ENCODE measurements at regions not wholly inside any gene's neighbourhood (a gene's known extent, or its start where the extent isn't known, plus 50 kb on each side); places are given as distances from the start of the nearest gene placed in this dataset.
"Not testable (repeated sequence)": the region's sequence is repeated elsewhere in the genome, so short reads cannot be mapped to it uniquely, and the experiment has no call there.

DNA sequence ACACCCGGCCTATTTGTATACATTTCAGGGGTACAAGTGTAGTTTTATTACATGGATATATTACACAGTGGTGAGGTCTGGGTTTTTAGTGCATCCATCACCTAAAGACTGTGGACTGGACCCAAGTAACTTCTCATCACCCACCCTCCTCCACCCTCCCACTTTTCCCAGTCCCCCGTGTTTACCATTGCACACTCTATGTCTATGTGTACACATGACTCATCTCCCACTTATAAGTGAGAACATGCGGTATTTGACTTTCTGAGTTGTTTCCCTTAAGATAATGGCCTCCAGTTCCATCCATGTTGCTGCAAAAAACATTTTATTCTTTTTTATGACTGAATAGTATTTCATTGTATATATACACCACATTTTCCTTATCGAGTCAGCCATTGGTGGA, 98.9 kb upstream of the WAC start:
- ATAC-seq (no peak), DNase-seq (ENCODE audit: low spot score) (no peak)

DNA sequence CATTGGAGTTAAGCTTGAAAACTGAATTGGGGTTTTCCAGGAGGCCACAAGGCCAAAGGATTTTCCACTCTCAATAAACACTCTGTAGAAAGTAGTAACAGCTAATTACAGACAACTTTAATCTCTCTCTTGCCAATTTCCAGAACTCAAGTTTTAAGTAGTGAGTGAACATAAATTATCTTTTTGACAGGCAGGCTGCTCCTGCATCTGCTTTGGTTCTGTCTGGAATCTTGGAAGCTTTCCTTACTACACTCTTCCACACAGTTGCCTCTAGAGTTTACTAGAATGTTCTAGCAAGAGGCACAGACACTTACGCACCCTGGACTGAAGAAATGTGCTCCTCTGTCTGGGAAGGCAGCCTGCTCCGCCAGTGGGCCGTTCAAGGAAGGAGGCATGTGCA, 90.5 kb upstream of the WAC start:
- no peak for DNase-seq (ENCODE audit: low spot score)
- no peak for ATAC-seq

DNA sequence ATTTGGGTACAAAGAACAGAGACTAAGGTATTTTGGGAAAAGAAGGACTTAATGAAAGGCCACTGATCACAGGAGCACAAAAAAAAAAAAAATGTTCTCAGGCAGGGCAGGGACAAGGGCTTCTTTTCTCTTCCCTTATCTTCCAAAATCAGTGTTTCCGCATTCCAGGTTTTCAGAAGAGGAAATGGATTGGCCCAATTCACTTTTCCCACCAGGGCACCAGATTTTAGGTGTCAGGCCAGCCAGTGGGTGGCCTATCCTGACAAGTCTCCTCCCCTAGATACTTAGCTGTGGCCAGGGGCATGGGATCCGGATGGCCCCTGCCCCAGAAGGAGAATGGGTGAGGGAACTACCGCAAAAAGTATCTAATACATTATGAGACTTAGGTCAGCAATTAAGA, 88.9 kb upstream of the WAC start:
- DNase-seq (ENCODE audit: low spot score): no peak
- ATAC-seq: no peak

DNA sequence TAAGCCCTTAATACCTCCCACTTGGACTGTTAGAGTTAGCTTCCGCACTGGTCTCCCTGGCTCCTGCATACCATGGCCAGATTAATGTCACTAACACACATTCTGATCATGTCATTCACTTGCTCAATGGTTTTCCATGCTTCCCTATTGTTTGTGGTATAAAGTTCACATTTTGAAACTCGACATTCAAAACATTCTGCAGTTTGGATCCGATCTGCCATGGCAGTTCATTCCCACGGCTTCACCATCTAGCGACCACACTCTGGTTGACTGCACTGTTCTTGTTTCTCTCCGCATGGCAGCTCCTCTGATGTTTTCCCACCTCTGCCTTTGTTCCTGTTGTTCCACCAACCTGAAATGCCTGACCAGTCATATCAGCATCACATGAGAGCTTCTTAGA, 87.4 kb upstream of the WAC start:
- no peak for ATAC-seq
- DNase-seq (ENCODE audit: low spot score): no peak

DNA sequence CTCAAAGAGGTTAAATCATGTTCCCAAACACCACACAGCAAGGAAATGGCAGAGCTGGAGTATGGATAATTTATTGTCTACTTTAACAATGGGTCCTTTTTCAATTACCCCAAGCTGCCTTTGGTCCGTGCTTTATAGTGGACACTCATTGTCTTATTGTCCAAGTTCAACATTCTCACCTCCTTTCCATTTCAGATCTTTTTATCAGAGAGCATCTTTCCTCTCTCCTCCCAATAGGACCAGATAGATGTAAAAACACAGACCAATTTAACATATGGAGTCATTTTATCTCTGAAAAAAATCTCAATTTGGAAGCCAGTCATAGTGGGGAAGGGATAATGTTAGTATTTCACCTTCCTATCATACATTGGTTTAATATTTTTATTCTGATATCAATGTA, 83.5 kb upstream of the WAC start:
- DNase-seq (ENCODE audit: low spot score): no peak
- no peak for ATAC-seq

DNA sequence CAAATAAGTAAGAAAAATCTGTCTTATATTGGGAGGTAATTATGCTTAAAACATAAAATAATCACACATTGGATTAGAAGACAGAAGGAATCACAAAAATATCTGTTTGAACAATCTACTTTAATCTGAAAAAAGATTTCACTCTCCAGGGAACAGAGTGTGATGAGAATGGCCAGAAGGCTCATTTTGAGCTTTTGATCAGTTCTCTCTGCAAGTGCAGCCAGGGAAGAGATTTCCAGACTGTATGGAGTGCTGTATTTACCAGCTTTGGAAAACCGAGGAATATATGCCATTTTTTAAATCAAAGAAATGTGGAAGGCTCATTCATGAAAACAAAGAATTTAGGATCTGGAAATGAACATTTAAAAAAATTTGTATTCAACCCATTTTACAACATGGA, 83.0 kb upstream of the WAC start:
- no peak for ATAC-seq

DNA sequence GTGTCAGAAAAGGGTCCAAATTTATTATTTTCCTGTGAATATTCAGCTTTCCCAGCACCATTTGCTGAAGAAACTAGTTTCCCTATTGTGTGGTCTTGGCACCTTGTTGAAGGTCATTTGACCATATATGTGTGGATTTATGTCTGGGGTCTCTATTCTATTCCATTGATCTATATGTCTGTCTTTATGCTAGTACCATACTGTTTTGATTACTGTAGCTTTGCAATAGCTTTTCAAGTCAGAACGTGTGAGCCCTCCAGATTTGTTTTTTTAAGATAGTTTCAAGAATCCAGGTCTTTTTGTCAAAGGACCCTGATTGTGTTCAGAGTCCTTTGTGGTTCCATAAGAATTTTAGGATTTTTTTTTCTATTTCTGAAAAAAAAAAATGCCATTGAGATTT, 79.0 kb upstream of the WAC start:
- no peak for DNase-seq (ENCODE audit: low spot score)
- no peak for ATAC-seq

More for the DNA sequence above, 83.0 kb upstream of the WAC start:
- no peak for DNase-seq (ENCODE audit: low spot score)

DNA sequence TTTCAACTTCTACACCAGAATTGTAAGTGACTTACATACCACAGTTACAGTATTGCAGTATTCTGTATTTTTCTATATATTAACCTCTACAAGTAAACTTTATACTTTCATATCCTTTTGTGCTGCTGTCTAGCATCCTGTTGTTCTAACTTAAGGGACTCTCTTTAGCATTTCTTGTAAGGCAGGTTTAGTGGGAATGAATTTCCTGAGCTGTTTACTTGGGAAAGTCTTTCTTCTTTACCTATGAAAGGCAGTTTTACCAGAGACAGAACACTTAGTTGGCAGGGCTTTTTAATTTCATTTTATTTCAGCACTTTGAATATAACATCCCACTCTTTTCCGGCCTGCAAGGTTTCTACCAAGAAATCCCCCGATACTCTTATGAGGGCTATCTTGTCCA, 75.8 kb upstream of the WAC start:
- DNase-seq (ENCODE audit: low spot score) (no peak), ATAC-seq (no peak)

DNA sequence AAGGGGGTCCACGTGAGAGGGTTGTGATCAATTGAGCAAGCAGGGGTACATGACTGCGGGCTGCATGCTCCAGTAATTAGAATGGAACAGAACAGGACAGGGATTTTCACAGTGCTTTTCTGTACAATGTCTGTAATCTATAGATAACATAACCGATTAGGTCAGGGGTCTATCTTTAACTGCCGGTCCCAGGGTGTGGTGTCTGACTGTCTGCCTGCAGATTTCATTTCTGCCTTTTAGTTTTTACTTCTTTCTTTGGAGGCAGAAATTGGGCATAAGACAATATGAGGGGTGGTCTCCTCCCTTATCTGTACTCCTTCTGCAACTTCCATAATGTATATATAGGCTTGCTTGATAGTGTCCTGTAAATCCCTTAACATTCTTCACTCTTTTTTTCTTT, 75.0 kb upstream of the WAC start:
- DNase-seq (ENCODE audit: low spot score); ATAC-seq: not testable (repeated sequence)

DNA sequence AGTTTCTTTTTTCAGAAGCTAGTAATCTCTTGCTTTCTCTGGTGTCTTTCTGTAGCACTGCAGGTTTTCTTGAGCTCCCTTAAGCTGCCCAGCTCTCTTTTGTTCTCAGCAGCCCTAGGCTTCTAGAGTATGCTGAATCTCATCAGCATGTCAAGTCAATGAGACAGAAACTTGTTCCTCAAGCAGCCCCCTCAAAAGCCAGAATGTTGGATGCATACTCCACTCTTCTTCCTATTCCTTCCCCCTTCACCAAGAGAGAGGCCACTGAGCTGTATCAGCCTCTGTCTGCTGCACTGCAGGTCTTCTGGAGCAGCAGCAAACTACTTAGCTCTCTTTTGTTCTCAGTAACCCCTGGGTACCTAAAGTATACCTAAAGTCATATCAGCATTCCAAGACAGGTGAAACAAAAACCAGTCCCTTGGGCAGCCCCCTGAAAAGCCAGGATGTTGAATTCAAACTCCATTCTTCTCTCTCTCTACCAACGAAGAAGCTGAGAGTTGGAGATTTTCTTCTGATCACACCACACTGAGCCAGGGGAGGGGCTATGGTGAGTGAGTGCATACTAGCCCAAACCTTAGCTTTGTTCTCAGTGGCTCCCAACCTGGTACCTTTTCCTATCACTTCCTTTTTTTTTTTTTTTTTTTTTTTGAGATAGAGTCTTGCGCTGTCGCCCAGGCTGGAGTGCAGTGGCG, 73.3 kb upstream of the WAC start:
- DNase-seq (ENCODE audit: low spot score) (no peak), ATAC-seq (no peak)

DNA sequence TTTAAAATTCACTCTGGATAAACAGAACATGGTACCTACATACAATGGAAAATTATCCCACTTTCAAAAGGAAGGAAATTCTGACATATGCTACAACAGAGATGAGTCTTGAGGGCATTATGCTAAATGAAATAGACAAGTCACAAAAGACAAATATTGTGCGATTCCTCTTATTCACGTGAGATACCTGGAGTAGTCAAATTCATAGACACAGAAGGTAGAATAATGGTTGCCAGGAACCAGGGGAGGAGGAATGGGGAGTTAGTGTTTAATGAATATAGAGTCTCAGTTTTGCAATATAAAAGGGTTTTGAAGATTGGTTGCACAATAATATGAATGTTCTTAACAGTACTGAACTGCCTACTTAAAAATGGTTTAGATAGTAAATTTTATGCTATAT, 69.8 kb upstream of the WAC start:
- no peak for ATAC-seq
- DNase-seq (ENCODE audit: low spot score): no peak

DNA sequence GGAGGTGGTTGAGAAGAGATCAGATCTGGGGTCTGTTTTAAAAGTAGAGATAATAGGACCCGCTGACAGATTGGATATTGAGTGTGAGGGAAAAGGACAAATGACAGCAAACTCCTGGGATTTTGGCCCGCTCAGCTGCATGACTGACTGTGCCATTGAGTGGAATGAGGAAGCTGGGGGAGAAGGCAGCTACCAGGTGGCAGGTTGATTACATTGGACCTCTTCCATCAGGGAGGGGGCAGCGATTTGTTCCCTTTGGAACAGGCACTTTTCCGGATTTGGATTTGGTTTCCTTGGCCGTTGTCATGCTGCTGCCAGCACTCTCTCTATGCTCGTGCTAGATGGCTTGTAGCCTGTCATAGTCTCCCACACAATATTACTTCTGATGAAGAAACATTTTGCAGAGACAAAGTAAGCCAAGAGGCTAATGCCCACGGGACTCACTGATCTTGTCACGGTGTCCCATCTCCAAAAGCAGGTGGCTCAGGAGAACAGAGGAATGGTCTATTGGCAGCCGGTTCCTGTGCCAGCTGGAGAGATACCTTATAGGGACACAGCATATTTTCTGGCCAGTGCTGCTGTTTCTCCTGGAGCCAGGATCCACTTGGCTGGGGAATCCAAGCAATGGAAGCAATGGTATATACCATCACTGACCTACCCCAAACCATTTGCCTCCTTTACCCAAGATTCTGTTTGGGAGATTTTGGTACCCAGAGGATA, 69.1 kb upstream of the WAC start:
- ATAC-seq (no peak), DNase-seq (ENCODE audit: low spot score) (no peak)

DNA sequence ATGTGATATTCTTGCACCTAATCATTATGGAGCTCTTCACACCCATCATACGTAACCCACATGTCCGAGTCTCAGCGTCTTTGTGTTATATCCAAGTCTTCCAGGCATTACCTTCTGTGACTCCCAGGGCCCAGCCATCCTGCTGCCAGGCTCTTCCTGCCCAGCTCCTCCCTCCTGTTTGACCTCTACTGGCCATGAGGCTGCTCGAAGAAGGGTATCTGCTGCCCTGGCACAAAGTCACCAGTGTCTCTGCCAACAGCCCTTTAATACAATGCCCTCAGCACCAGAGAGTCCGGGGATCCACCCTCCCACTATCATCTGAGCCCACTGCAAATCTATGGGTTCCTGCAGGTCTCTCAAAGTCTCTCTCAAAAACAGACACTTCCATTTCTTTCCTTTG, 65.3 kb upstream of the WAC start:
- DNase-seq (ENCODE audit: low spot score): no peak
- no peak for ATAC-seq

DNA sequence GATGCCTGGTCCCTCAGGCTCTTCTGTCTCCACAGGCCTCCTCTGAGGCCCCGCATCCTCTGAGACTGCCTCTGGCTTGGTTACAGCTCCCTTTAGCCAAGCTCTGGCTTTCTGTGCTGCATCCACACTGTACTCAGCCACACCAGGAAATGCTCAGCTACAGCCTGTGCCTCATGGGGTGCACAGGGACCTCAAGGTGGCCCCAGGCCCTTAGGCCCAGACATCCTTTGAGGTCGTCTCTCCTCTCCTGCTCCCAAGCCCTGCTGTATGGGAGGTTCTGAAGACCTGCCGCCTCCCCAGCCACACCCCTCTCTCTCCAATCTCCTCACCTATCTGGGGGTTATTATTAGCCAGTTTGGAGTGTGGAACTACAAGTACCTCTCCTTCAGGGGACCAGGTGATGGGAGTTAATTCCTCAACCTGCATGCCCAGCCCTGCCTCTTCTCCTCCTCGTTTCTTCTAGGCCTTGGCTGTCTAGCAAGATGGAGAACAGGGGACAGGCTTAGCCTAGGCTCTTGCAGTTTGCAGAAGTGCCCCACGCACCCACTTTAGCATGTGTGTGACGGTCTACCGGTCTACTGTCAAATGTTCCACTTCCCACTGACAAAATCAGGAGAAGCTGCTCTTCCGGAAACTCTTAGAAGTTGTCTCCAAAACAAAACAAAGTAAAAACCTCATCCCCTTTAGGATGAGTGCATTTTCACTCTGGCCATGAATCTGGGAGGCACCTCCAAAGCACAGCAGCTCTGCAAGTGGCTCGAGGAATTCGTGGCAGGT, 64.0 kb upstream of the WAC start:
- ATAC-seq: peak; percentile 30
- DNase-seq (ENCODE audit: low spot score): no peak

DNA sequence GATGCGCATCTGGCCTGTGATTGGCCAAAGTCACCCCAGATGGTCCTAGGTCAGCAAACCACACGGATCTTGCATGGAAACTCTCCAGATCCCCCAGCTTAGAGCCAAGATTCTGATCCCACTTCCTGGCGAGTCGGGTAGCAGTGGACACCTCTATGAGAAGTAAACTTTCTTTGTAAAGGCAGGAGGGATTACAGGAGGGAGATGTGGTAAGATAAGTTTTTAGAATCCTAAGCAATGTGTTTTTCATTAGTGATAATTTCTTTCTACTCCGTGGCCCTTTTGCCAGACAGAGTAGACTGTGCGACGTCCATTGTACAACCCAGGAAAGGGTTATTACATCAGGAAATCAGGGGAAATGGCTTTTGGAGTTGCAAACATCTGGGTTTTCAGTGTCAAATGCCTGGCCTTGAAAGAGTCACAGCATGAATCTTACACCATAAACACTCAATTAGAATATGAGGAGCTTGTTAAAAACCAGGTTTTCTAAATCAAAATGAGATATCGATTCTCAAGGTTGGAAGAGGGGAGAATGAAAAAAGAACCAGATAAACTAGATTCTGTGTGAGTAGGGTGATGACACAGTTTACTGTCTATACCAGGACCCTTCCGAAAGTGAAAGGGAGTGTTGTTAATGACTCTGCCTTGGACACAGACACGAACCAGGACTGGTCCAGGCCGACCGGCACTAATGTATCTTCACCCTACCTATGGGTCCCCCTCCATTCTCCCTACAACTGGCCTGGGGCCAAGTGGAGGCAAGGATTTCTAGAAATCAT, 61.9 kb upstream of the WAC start:
- no peak for ATAC-seq
- no peak for DNase-seq (ENCODE audit: low spot score)

DNA sequence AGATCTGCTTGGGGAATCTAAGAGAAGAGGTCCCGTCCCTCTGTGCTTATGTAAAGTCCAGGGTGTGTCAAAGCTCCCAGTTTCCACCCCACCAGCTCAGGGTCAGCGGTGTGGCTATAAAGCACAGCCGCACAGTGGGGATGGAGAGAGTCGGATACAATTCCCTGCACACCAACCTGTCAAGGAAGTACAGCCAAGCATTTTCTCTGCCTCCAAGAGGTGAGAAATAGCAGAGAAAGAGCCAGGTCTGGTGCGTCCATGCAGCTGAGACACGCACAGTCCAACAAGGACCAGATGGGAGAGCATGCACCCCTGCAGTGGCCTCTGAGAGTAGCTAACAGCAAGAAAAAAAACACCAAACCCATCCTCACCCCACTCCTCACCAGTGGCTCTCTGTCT, 61.3 kb upstream of the WAC start:
- DNase-seq (ENCODE audit: low spot score) (no peak), ATAC-seq (no peak)

DNA sequence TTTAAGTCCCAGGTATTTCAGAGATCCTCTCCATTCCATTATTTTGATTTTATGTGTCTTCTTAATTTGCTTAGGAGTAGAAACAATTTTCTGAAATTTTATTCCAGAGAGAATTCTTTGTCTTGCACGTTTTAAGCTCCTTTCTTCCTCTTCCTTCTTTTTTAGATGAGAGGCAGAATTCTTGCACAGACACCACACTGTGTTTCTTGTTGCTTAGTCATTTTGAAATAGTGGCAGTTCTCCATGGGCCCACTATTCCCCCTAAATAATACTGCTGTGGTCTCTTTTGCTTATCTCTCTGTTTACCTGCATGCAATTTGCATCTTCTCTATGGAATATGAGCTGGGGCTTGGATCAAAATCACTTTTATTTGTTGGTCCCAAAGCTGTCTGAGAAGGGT, 54.3 kb upstream of the WAC start:
- ATAC-seq (no peak), DNase-seq (ENCODE audit: low spot score) (no peak)

DNA sequence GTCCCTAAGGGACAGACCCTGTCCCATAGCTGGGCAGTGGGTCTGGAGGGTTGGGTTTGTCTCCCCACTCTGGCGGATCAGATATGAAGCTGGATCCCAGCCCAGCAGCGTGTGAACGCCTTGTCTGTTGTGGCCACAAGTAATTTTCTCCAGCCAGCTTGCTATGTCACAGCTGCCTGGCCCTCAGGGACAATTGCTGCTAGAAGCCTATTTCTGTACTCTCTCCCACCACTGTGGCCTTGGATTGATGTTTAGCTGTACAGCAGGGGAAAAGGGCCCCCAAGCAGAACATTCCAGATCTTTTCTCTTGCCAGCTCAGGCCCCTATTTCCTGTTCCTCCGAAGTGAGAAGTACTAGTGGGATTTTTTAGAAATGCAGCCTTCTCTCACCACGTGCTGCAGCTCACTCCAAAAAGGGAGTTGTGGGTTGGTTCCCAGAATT, 53.5 kb upstream of the WAC start:
- no peak for DNase-seq (ENCODE audit: low spot score)
- ATAC-seq: no peak

DNA sequence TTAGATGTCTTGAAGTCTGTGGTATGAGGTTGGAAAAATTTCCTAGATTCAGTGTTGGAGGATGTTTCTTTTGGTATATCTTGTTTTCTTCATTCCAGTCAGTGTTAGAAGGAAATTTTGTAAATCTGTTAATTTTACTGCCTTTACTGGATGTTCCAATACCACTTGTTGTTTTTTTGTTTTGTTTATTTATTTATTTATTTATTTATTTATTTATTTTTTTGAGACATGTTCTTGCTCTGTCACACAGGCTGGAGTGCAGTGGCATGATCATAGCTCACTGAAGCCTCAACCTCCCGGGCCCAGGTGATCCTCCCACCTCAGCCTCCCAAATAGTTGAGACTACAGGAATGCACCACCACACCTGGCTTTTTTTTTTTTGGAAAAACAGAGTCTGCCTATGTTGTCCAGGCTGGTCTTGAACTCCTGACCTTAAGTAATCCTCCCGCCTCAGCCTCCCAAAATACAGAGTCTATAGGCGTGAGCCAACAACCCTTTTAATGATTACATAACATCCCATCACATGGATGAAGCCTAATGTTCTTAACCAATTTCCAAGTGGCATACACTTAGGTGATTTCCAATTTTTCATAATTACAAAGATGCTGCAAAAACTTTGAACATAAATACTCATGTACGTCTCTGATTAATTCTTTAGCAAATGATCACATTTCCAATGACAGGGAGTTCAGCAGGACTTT, 52.8 kb upstream of the WAC start:
- DNase-seq (ENCODE audit: low spot score): no peak
- no peak for ATAC-seq

DNA sequence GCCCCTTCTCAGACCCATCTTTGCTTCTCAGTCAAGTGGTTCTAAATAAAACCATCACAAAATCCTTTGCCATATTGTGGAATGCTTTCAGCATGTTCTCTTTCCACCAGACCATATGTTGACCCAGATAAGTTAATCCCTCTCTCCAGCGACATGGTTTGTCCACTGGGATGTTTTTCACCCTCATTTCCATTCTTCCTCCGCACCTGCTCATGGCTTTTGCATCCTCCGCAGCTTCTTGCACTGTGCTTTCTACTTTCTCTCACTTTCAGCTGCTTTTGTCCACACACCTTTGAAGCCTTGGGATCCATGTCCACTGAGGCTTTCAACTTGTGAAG, 52.3 kb upstream of the WAC start:
- ATAC-seq: no peak
- no peak for DNase-seq (ENCODE audit: low spot score)

DNA sequence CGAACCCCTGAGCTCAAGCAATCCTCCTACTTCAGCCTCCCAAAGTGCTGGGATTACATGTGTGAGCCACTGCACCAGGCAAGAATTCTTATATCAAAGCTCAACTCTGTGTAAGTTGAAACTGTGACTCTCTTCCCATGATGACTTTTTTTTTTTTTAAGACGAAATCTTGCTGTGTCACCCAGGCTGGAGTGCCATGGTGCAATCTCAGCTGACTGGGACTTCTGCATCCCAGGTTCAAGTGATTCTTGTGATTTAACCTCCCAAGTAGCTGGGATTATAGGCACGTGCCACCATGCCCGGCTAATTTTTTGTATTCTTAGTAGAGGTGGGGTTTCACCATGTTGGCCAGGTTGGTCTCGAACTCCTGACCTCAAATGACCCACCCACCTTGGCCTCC, 51.6 kb upstream of the WAC start:
- not testable (repeated sequence) for DNase-seq (ENCODE audit: low spot score); ATAC-seq
